ENCODE measurements at regions not wholly inside any gene's neighbourhood (a gene's known extent, or its start where the extent isn't known, plus 50 kb on each side); places are given as distances from the start of the nearest gene placed in this dataset.

DNA sequence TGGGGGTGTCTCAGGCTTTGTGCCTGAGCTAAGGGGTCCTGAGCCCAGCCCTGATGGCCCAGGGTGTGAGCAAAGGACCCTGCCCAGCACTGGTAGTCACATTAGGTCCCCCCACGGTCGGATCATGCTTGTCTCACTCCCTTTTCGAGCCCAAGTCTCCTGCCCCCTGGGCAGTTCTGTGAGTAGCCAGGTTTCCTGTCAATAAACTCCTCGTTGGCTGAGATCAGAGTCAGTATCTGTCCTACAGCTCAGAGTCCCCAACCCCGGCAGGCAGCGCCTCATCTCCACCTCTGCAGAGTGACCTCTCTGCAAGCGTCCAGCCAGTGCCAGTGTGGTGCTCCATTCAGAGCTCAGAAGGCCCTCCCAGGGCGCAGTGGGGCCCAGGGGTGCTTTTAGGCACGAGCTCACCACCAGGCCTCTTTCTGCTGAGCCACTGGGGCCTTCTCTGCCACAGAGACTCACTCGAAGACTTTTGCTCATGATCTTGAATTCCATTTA is 93.7 kb upstream of the PMEPA1 start:
- TF ChIP-seq, protein P1, sequence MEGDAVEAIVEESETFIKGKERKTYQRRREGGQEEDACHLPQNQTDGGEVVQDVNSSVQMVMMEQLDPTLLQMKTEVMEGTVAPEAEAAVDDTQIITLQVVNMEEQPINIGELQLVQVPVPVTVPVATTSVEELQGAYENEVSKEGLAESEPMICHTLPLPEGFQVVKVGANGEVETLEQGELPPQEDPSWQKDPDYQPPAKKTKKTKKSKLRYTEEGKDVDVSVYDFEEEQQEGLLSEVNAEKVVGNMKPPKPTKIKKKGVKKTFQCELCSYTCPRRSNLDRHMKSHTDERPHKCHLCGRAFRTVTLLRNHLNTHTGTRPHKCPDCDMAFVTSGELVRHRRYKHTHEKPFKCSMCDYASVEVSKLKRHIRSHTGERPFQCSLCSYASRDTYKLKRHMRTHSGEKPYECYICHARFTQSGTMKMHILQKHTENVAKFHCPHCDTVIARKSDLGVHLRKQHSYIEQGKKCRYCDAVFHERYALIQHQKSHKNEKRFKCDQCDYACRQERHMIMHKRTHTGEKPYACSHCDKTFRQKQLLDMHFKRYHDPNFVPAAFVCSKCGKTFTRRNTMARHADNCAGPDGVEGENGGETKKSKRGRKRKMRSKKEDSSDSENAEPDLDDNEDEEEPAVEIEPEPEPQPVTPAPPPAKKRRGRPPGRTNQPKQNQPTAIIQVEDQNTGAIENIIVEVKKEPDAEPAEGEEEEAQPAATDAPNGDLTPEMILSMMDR (IDR thresholded peaks at IDR 0.05), result no peak
- TF ChIP-seq POLR2A (IDR thresholded peaks at IDR 0.05), result no peak

Measured in esophagus squamous epithelium (tissue), 4 donors.